Trophoblast cell (in vitro differentiated cells and primary cell): ENCODE measurements at regions not wholly inside any gene's neighbourhood (a gene's known extent, or its start where the extent isn't known, plus 50 kb on each side); places are given as distances from the start of the nearest gene placed in this dataset.

Experiments
- DNase-seq, 2 donors: peaks; one replicate each; pipeline ENCODE4 v3.0.0-alpha.2; 2016
- H2AFZ ChIP-seq: 2 replicates; pipeline ENCODE4 v1.6.1; 2013; ENCODE audit warnings: low read length, moderate library complexity, mild to moderate bottlenecking; ENCODE audit not compliant: insufficient read depth, poor library complexity
- H2AK5ac ChIP-seq: 2 replicates; pipeline ENCODE4 v1.6.1; 2013; ENCODE audit warnings: mild to moderate bottlenecking, low read length
- H2BK120ac ChIP-seq: 2 replicates; pipeline ENCODE4 v1.6.1; 2013; ENCODE audit warnings: low read length, mild to moderate bottlenecking, moderate library complexity; ENCODE audit not compliant: insufficient read depth, poor library complexity
- H2BK12ac ChIP-seq: 2 replicates; pipeline ENCODE4 v1.6.1; 2013; ENCODE audit warnings: mild to moderate bottlenecking, low read length, moderate library complexity
- H2BK5ac ChIP-seq: 2 replicates; pipeline ENCODE4 v1.6.1; 2013; ENCODE audit warnings: low read length, low read depth, moderate library complexity, mild to moderate bottlenecking; ENCODE audit not compliant: poor library complexity
- H3K14ac ChIP-seq: 2 replicates; pipeline ENCODE4 v1.6.1; 2013; ENCODE audit warnings: mild to moderate bottlenecking, low read length
- H3K18ac ChIP-seq: 2 replicates; pipeline ENCODE4 v1.6.1; 2013; ENCODE audit warnings: mild to moderate bottlenecking, low read length
- H3K23ac ChIP-seq: 2 replicates; pipeline ENCODE4 v1.6.1; 2013; ENCODE audit warnings: low read length
- H3K27ac ChIP-seq: 2 replicates; pipeline ENCODE4 v1.5.1; 2013; ENCODE audit warnings: low read depth, mild to moderate bottlenecking, inconsistent platforms, low read length, moderate library complexity
- H3K27me3 ChIP-seq: 2 replicates; pipeline ENCODE4 v1.6.1; 2013; ENCODE audit warnings: inconsistent platforms, mild to moderate bottlenecking, low read length, moderate library complexity; ENCODE audit not compliant: insufficient read depth
- H3K36me3 ChIP-seq, 2 experiments: 1 replicate in 1 of 2; 2 replicates in 1 of 2; pipeline ENCODE4 v1.6.1; 2013; ENCODE audit warnings: low read length in 2 of 2, mild to moderate bottlenecking in 2 of 2, moderate library complexity in 1 of 2; ENCODE audit not compliant: insufficient read depth in 2 of 2, control insufficient read depth in 1 of 2
- H3K4ac ChIP-seq: 2 replicates; pipeline ENCODE4 v1.6.1; 2013; ENCODE audit warnings: low read depth, mild to moderate bottlenecking, low read length, moderate library complexity
- H3K4me1 ChIP-seq, 2 experiments: 1 replicate in 1 of 2; 2 replicates in 1 of 2; pipeline ENCODE4 v1.6.1; 2013; ENCODE audit warnings: low read length in 2 of 2, mild to moderate bottlenecking in 2 of 2, moderate library complexity in 1 of 2; ENCODE audit not compliant: insufficient read depth in 2 of 2, control insufficient read depth in 1 of 2
- H3K4me2 ChIP-seq: 2 replicates; pipeline ENCODE4 v1.6.1; 2013; ENCODE audit warnings: inconsistent platforms, mild to moderate bottlenecking, low read length, moderate library complexity
- H3K4me3 ChIP-seq: 2 replicates; pipeline ENCODE4 v1.5.1; 2013; ENCODE audit warnings: mild to moderate bottlenecking, low read depth, low read length, inconsistent platforms
- H3K79me1 ChIP-seq: one replicate; pipeline ENCODE4 v1.6.1; 2013; ENCODE audit warnings: low read length
- H3K79me2 ChIP-seq: 2 replicates; pipeline ENCODE4 v1.6.1; 2013; ENCODE audit warnings: low read length, mild to moderate bottlenecking; ENCODE audit not compliant: control insufficient read depth, insufficient read depth, poor library complexity
- H3K9ac ChIP-seq: 2 replicates; pipeline ENCODE4 v1.6.1; 2013; ENCODE audit warnings: mild to moderate bottlenecking, low read length
- H3K9me3 ChIP-seq: 2 replicates; pipeline ENCODE4 v1.6.1; 2013; ENCODE audit warnings: low read depth, mild to moderate bottlenecking, control low read depth, inconsistent platforms, low read length; ENCODE audit not compliant: insufficient read depth
- H4K12ac ChIP-seq: 2 replicates; pipeline ENCODE4 v1.6.1; 2013; ENCODE audit warnings: low read depth, mild to moderate bottlenecking, low read length, moderate library complexity
- H4K8ac ChIP-seq: 2 replicates; pipeline ENCODE4 v1.6.1; 2013; ENCODE audit warnings: low read depth, mild to moderate bottlenecking, low read length, moderate library complexity
- H4K91ac ChIP-seq: one replicate; pipeline ENCODE4 v1.6.1; 2013; ENCODE audit warnings: low read depth, mild to moderate bottlenecking, low read length, moderate library complexity
- WGBS: extraction: QIAGEN DNeasy Blood & Tissue Kit; methylation state at CpG from one replicate; pipeline ENCODE4 v1.1.7; 2013; ENCODE audit warnings: missing lambda C conversion rate; ENCODE audit not compliant: insufficient read length, insufficient coverage; ENCODE audit errors: extremely low coverage; 5-methylcytosine and 5-hydroxymethylcytosine counted together

DNA sequence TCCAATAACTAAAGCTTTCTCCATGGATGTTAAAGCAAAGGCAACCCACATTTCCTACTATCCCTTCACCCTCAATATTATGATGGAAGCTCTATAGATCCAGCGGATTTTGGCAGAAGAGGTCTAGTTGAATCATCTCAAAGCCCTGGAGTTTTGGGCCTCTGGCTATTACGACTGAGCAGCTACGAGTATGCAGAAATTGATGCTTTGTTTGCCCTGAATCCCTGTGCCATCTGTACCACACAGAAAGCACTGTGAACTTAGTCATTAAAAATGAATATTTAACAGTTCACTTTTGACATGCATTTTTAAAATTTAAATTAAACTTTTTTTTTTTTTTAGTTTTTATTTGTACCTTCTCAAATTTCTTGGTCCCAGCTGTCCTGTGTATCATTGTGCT lies 705.4 kb upstream of the PTBP2 start:
- H3K4me1 ChIP-seq, result no peaks in the 10 kb centered on the region
- H3K4me3 ChIP-seq, result no peak overlapping the region
- no peak for DNase-seq
- H3K79me2 ChIP-seq, result no peaks in the 10 kb centered on the region
- no peak overlapping the region for H3K23ac ChIP-seq
- no peaks in the 10 kb centered on the region for H3K9me3 ChIP-seq
- H2BK12ac ChIP-seq, result no peak overlapping the region
- no peak overlapping the region for H2BK5ac ChIP-seq
- H3K4ac ChIP-seq, result no peak overlapping the region
- H3K14ac ChIP-seq, result no peak overlapping the region
- no peak overlapping the region for H2AK5ac ChIP-seq
- H3K79me1 ChIP-seq, result no peaks in the 10 kb centered on the region
- no peak overlapping the region for H2BK120ac ChIP-seq
- no peak overlapping the region for H3K18ac ChIP-seq
- H4K12ac ChIP-seq, result no peak overlapping the region
- H3K27me3 ChIP-seq, result no peaks in the 10 kb centered on the region
- WGBS, result no CpG with 5 or more reads among the region's 3 CpGs
- H2AFZ ChIP-seq, result no peak overlapping the region
- no peak overlapping the region for H3K27ac ChIP-seq
- H4K91ac ChIP-seq, result no peak overlapping the region
- no peak overlapping the region for H4K8ac ChIP-seq
- no peak overlapping the region for H3K9ac ChIP-seq
- no peak overlapping the region for H3K4me2 ChIP-seq
- no peaks in the 10 kb centered on the region for H3K36me3 ChIP-seq

DNA sequence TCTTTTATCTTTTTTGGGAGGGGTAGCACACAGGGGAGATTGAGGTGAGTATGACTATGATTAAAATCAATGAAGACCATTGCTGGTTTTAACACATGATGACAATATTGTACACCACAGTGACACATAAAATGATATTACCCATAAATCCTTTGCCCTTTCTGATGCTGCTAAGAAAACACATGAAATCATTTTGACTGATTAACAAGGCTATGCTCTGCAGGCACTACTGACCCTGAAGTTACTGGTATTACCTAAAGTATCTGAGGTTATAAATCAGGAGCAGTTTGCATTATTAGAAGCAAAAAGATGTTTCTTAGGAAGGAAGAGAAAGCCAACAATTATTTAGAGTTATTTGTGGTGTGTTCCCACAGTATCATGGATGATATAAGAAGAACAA lies 701.2 kb upstream of the PTBP2 start:
- no peak overlapping the region for H3K18ac ChIP-seq
- no peak overlapping the region for H4K12ac ChIP-seq
- H3K4me1 ChIP-seq, result no peaks in the 10 kb centered on the region
- H3K36me3 ChIP-seq, result no peaks in the 10 kb centered on the region
- no peak overlapping the region for H3K4me3 ChIP-seq
- H3K14ac ChIP-seq, result no peak overlapping the region
- H2BK12ac ChIP-seq, result no peak overlapping the region
- H3K4me2 ChIP-seq, result no peak overlapping the region
- H3K9ac ChIP-seq, result no peak overlapping the region
- H3K23ac ChIP-seq, result no peak overlapping the region
- no peak overlapping the region for H2AFZ ChIP-seq
- H3K27me3 ChIP-seq, result no peaks in the 10 kb centered on the region
- DNase-seq, result no peak
- no peak overlapping the region for H4K91ac ChIP-seq
- no peak overlapping the region for H2BK120ac ChIP-seq
- no peak overlapping the region for H4K8ac ChIP-seq
- H3K4ac ChIP-seq, result no peak overlapping the region
- H3K79me2 ChIP-seq, result no peaks in the 10 kb centered on the region
- no peaks in the 10 kb centered on the region for H3K79me1 ChIP-seq
- no peak overlapping the region for H2BK5ac ChIP-seq
- H2AK5ac ChIP-seq, result no peak overlapping the region
- no peak overlapping the region for H3K27ac ChIP-seq
- H3K9me3 ChIP-seq, result no peaks in the 10 kb centered on the region

DNA sequence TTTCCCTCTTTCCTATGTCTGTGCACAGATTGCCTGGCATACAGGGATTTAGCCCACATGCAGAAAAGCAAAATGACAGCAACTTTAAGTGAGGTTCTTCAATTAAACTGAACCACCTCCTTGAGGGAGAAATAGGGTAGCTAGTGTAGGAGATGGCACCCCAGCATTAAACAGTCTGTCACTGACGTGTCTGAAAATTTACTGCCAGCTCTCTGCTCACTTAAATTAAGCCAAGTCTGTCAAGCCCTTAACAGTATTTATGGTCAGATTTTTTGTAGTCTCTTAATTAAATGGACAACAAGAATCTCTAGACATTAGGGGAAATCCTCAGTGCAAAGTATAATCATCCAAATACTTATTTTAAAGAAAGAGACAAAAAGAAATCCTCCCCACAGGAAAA lies 696.5 kb upstream of the PTBP2 start:
- Histone ChIP-seq H3K9me3 (peaks cover 14% of the 10 kb centered on the region), H3K9ac (no peak overlapping the region), H2AK5ac (no peak overlapping the region), H3K79me1 (no peaks in the 10 kb centered on the region), H2BK120ac (no peak overlapping the region), H3K23ac (no peak overlapping the region), H4K91ac (no peak overlapping the region), H3K4me1 (no peaks in the 10 kb centered on the region), H3K4me3 (no peak overlapping the region), H4K12ac (no peak overlapping the region), H3K4me2 (no peak overlapping the region), H2AFZ (no peak overlapping the region), H2BK12ac (no peak overlapping the region), H2BK5ac (no peak overlapping the region), H3K27me3 (no peaks in the 10 kb centered on the region), H3K4ac (no peak overlapping the region), H4K8ac (no peak overlapping the region), H3K27ac (no peak overlapping the region), H3K79me2 (no peaks in the 10 kb centered on the region), H3K18ac (no peak overlapping the region), H3K14ac (no peak overlapping the region), H3K36me3 (no peaks in the 10 kb centered on the region)
- DNase-seq, result no peak
- WGBS, result no CpG with 5 or more reads among the region's 1 CpG

DNA sequence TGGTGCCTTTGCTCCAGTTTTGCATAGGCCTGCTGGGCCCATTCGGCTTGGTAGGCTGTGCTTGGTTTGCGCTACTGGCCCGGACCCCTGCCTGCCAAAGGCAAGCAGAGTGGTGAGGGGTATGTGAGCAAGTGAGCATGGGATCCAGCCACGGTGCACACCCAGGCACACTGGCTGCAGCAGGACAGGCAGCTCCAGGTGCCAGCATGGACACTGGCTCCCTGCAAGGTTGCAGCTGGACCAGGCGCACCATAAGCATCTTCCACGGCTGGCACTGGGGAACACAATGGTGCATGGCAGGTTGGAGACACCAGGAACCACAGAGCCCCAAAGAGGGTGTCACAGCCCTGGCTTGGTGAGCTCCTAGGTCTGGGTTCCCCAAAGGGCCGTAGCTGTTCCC lies 693.5 kb upstream of the PTBP2 start:
- no peak overlapping the region for H3K18ac ChIP-seq
- H3K23ac ChIP-seq, result no peak overlapping the region
- no peak for DNase-seq
- H2BK12ac ChIP-seq, result no peak overlapping the region
- no CpG with 5 or more reads among the region's 7 CpGs for WGBS
- H2AK5ac ChIP-seq, result no peak overlapping the region
- no peak overlapping the region for H3K4me2 ChIP-seq
- H3K4me1 ChIP-seq, result no peaks in the 10 kb centered on the region
- H3K79me1 ChIP-seq, result no peaks in the 10 kb centered on the region
- H3K36me3 ChIP-seq, result no peaks in the 10 kb centered on the region
- no peaks in the 10 kb centered on the region for H3K27me3 ChIP-seq
- H3K9ac ChIP-seq, result no peak overlapping the region
- no peaks in the 10 kb centered on the region for H3K79me2 ChIP-seq
- no peak overlapping the region for H4K8ac ChIP-seq
- no peak overlapping the region for H3K4ac ChIP-seq
- H3K27ac ChIP-seq, result no peak overlapping the region
- H3K9me3 ChIP-seq, result peaks cover 14% of the 10 kb centered on the region
- H4K12ac ChIP-seq, result no peak overlapping the region
- H3K14ac ChIP-seq, result no peak overlapping the region
- no peak overlapping the region for H2AFZ ChIP-seq
- no peak overlapping the region for H2BK120ac ChIP-seq
- no peak overlapping the region for H3K4me3 ChIP-seq
- H4K91ac ChIP-seq, result no peak overlapping the region
- H2BK5ac ChIP-seq, result no peak overlapping the region

DNA sequence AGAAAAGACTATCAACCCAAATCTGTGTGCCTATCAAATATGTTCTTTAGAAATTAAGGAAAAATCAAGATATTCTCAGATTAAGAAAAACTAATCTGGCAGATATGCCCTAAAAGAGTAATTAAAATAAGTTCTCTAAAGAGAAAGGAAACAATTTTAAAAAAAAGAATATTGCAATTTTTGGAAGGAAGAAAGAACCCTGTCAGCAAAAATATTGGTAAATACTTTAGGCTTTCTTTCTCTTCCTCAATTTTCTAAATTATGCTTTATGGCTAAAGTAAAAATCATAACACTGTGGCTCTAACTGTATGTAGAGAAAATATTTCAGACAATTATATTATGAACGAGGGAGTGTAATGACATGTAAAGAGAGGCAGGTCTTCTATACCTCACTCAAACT lies 691.3 kb upstream of the PTBP2 start:
- Histone ChIP-seq H4K12ac (no peak overlapping the region), H3K14ac (no peak overlapping the region), H3K4me3 (no peak overlapping the region), H3K9me3 (peaks cover 14% of the 10 kb centered on the region), H2AK5ac (no peak overlapping the region), H3K27me3 (no peaks in the 10 kb centered on the region), H3K27ac (no peak overlapping the region), H3K4me1 (no peaks in the 10 kb centered on the region), H3K4me2 (no peak overlapping the region), H3K4ac (no peak overlapping the region), H3K79me2 (no peaks in the 10 kb centered on the region), H4K8ac (no peak overlapping the region), H2BK5ac (no peak overlapping the region), H3K79me1 (no peaks in the 10 kb centered on the region), H2BK12ac (no peak overlapping the region), H4K91ac (no peak overlapping the region), H3K9ac (no peak overlapping the region), H3K23ac (no peak overlapping the region), H2AFZ (no peak overlapping the region), H3K18ac (no peak overlapping the region), H3K36me3 (no peaks in the 10 kb centered on the region), H2BK120ac (no peak overlapping the region)
- no peak for DNase-seq
- WGBS, result no CpG with 5 or more reads among the region's 1 CpG
